ENCODE measurements at regions not wholly inside any gene's neighbourhood (a gene's known extent, or its start where the extent isn't known, plus 50 kb on each side); places are given as distances from the start of the nearest gene placed in this dataset.

GRCh38 chr2:19700861-19701585, 200.8 kb downstream of the TTC32 start:
- TF ChIP-seq, protein P1, sequence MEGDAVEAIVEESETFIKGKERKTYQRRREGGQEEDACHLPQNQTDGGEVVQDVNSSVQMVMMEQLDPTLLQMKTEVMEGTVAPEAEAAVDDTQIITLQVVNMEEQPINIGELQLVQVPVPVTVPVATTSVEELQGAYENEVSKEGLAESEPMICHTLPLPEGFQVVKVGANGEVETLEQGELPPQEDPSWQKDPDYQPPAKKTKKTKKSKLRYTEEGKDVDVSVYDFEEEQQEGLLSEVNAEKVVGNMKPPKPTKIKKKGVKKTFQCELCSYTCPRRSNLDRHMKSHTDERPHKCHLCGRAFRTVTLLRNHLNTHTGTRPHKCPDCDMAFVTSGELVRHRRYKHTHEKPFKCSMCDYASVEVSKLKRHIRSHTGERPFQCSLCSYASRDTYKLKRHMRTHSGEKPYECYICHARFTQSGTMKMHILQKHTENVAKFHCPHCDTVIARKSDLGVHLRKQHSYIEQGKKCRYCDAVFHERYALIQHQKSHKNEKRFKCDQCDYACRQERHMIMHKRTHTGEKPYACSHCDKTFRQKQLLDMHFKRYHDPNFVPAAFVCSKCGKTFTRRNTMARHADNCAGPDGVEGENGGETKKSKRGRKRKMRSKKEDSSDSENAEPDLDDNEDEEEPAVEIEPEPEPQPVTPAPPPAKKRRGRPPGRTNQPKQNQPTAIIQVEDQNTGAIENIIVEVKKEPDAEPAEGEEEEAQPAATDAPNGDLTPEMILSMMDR (IDR thresholded peaks at IDR 0.05) = no peak
- TF ChIP-seq POLR2A (IDR thresholded peaks at IDR 0.05) = no peak
